Mammary epithelial cell (primary cell): ENCODE measurements at regions not wholly inside any gene's neighbourhood (a gene's known extent, or its start where the extent isn't known, plus 50 kb on each side); places are given as distances from the start of the nearest gene placed in this dataset.

ENCODE experiments used
- CTCF ChIP-seq, 2 donors: IDR thresholded peaks in 1 of 2; conservative IDR thresholded peaks in 1 of 2; 2 replicates each; pipeline ENCODE4 v1.5.1; 2011 to 2012; ENCODE audit warnings: inconsistent platforms in 2 of 2, low read length in 2 of 2, mild to moderate bottlenecking in 2 of 2, control low read depth in 1 of 2, low read depth in 1 of 2; ENCODE audit not compliant: insufficient read depth in 1 of 2; ENCODE audit errors: extremely low read depth in 1 of 2
- EZH2 ChIP-seq: IDR thresholded peaks from 2 replicates; pipeline ENCODE4 v1.6.1; 2012; ENCODE audit warnings: low read length, inconsistent platforms, borderline replicate concordance

- TF ChIP-seq CTCF (conservative IDR thresholded peaks at IDR 0.05 in 1 of 2, IDR thresholded peaks at IDR 0.05 in 1 of 2; ENCODE audit: extremely low read depth in 1 of 2, insufficient read depth in 1 of 2, low read depth in 1 of 2, low read length in 2 of 2) (no peak), EZH2 (no peak)
These were observed 57.2 kb upstream of the ALDH3B2 start for GRCh38 chr11:67731583-67731982.
